ENCODE measurements at regions not wholly inside any gene's neighbourhood (a gene's known extent, or its start where the extent isn't known, plus 50 kb on each side); places are given as distances from the start of the nearest gene placed in this dataset.

- ChIA-PET POLR2A (no interaction called here), CTCF (no interaction called here)
- Histone ChIP-seq H3K79me2 (ENCODE audit: control insufficient read depth, insufficient read depth, low read length) (no peaks in the 10 kb centered on the region), H3K4me2 (ENCODE audit: insufficient read depth, low read length) (no peak overlapping the region), H3K27ac (ENCODE audit: insufficient read depth, low read depth, low read length) (no peak overlapping the region), H3K9me1 (replicated peaks; ENCODE audit: control insufficient read depth, extremely low read depth, insufficient read depth, low read length) (no peaks in the 10 kb centered on the region), H2AFZ (ENCODE audit: low read depth, low read length) (no peak overlapping the region), H3K4me1 (ENCODE audit: control insufficient read depth, extremely low read depth, insufficient read depth, low read length) (no peaks in the 10 kb centered on the region), H3K9me3 (replicated peaks; ENCODE audit: control insufficient read depth, insufficient read depth, low read length) (no peaks in the 10 kb centered on the region), H3K36me3 (ENCODE audit: control insufficient read depth in 2 of 2, extremely low read depth in 1 of 2, insufficient read depth in 2 of 2, low read length in 2 of 2) (no peaks in the 10 kb centered on the region), H3K9ac (replicated peaks; ENCODE audit: extremely low read depth, insufficient read depth, low read length) (no peak overlapping the region), H3K4me3 (replicated peaks in 1 of 3; ENCODE audit: insufficient read depth in 1 of 3, low read depth in 1 of 3, low read length in 3 of 3) (no peak overlapping the region), H3K27me3 (ENCODE audit: control insufficient read depth in 2 of 2, insufficient read depth in 2 of 2, low read length in 2 of 2) (no peaks in the 10 kb centered on the region), H4K20me1 (replicated peaks; ENCODE audit: control insufficient read depth, extremely low read depth, insufficient read depth, low read length) (no peaks in the 10 kb centered on the region)
- TF ChIP-seq POLR2AphosphoS5 (IDR thresholded peaks at IDR 0.05; ENCODE audit: insufficient read depth, low read depth, low read length): no peak
- TF ChIP-seq POLR2A (IDR thresholded peaks at IDR 0.05; ENCODE audit: low read depth, low read length): no peak
- no peak for DNase-seq (ENCODE audit: low read depth, low spot score)
- BruUV-seq (replicated peaks): no TSS peak
- no peak for FAIRE-seq
- dilution Hi-C loops (cut with MboI; ENCODE audit: extremely low pct_ligation_motif_present, low sequenced_read_pairs) (no loop called here), intact Hi-C loops (cut with micrococcal nuclease) (no loop called here)
Measured at GRCh38 chr14:56891226-56891625, 80.9 kb upstream of the OTX2 start.

- Histone ChIP-seq H3K4me2 (ENCODE audit: insufficient read depth, low read length) (no peak overlapping the region), H3K9ac (replicated peaks; ENCODE audit: extremely low read depth, insufficient read depth, low read length) (no peak overlapping the region), H3K9me1 (replicated peaks; ENCODE audit: control insufficient read depth, extremely low read depth, insufficient read depth, low read length) (no peaks in the 10 kb centered on the region), H2AFZ (ENCODE audit: low read depth, low read length) (no peak overlapping the region), H3K79me2 (ENCODE audit: control insufficient read depth, insufficient read depth, low read length) (no peaks in the 10 kb centered on the region), H3K4me1 (ENCODE audit: control insufficient read depth, extremely low read depth, insufficient read depth, low read length) (no peaks in the 10 kb centered on the region), H3K9me3 (replicated peaks; ENCODE audit: control insufficient read depth, insufficient read depth, low read length) (no peaks in the 10 kb centered on the region), H4K20me1 (replicated peaks; ENCODE audit: control insufficient read depth, extremely low read depth, insufficient read depth, low read length) (no peaks in the 10 kb centered on the region), H3K27ac (ENCODE audit: insufficient read depth, low read depth, low read length) (no peak overlapping the region), H3K27me3 (ENCODE audit: control insufficient read depth in 2 of 2, insufficient read depth in 2 of 2, low read length in 2 of 2) (no peaks in the 10 kb centered on the region), H3K4me3 (replicated peaks in 1 of 3; ENCODE audit: insufficient read depth in 1 of 3, low read depth in 1 of 3, low read length in 3 of 3) (no peak overlapping the region), H3K36me3 (ENCODE audit: control insufficient read depth in 2 of 2, extremely low read depth in 1 of 2, insufficient read depth in 2 of 2, low read length in 2 of 2) (no peaks in the 10 kb centered on the region)
- DNase-seq (ENCODE audit: low read depth, low spot score) (no peak), FAIRE-seq (no peak)
- intact Hi-C loops (cut with micrococcal nuclease): no loop called here
- no TSS peak for BruUV-seq (replicated peaks)
- dilution Hi-C loops (cut with MboI; ENCODE audit: extremely low pct_ligation_motif_present, low sequenced_read_pairs): no loop called here
- ChIA-PET POLR2A (no interaction called here), CTCF (no interaction called here)
- TF ChIP-seq JUN (IDR thresholded peaks at IDR 0.05; ENCODE audit: borderline replicate concordance, insufficient read depth, insufficient read length, low read depth) (no peak), MAX (IDR thresholded peaks at IDR 0.05; ENCODE audit: insufficient read depth, insufficient read length) (no peak), GATA2 (IDR thresholded peaks at IDR 0.05; ENCODE audit: insufficient read depth, insufficient read length, low read depth, low read length) (no peak), POLR2A (IDR thresholded peaks at IDR 0.05; ENCODE audit: low read depth, low read length) (no peak), MYC (IDR thresholded peaks at IDR 0.05; ENCODE audit: low read depth, low read length) (no peak), EZH2 (IDR thresholded peaks at IDR 0.05; ENCODE audit: borderline replicate concordance, low read depth, low read length, severe bottlenecking) (no peak), CTCF (IDR thresholded peaks at IDR 0.05; ENCODE audit: extremely low read depth in 1 of 2, insufficient read depth in 1 of 2, low read depth in 1 of 2, low read length in 2 of 2) (no peak), POLR2AphosphoS5 (IDR thresholded peaks at IDR 0.05; ENCODE audit: insufficient read depth, low read depth, low read length) (no peak), FOS (IDR thresholded peaks at IDR 0.05; ENCODE audit: borderline replicate concordance, insufficient read depth, low read length) (no peak)
Measured at GRCh38 chr14:56889705-56890104, 79.4 kb upstream of the OTX2 start.
